Skin of body (tissue), 1 donor: ENCODE measurements at regions not wholly inside any gene's neighbourhood (a gene's known extent, or its start where the extent isn't known, plus 50 kb on each side); places are given as distances from the start of the nearest gene placed in this dataset.
"Not testable (repeated sequence)": the region's sequence is repeated elsewhere in the genome, so short reads cannot be mapped to it uniquely, and the experiment has no call there.

Experiments
- DNase-seq: peaks from one replicate; lab custom pipeline; 2025; lab: John Stamatoyannopoulos, UW

- DNase-seq, result no peak
Measured at GRCh38 chr6:150456466-150456865, 87.7 kb downstream of the IYD start.

- DNase-seq, result no peak
Measured at GRCh38 chr6:150456902-150457643, 88.3 kb downstream of the IYD start.

GRCh38 chr6:150458579-150458978 lies 89.8 kb downstream of the IYD start:
- DNase-seq, result no peak

GRCh38 chr6:150463852-150464251 lies 95.0 kb downstream of the IYD start:
- no peak for DNase-seq

- DNase-seq, result peak; percentile 50
Measured at GRCh38 chr6:150464966-150465365, 96.2 kb downstream of the IYD start.

- no peak for DNase-seq
Measured at GRCh38 chr6:150465610-150466009, 96.8 kb downstream of the IYD start.

- no peak for DNase-seq
Measured at GRCh38 chr6:150466196-150466595, 97.4 kb downstream of the IYD start.

- no peak for DNase-seq
Measured at GRCh38 chr6:150470131-150470530, 101.3 kb downstream of the IYD start.

- peak; percentile 21 for DNase-seq
Measured at GRCh38 chr6:150470960-150471665, 102.3 kb downstream of the IYD start.

GRCh38 chr6:150478656-150479545 lies 110.1 kb downstream of the IYD start:
- DNase-seq, result peak; percentile 94

- no peak for DNase-seq
Measured at GRCh38 chr6:150482883-150483409, 114.1 kb downstream of the IYD start.

GRCh38 chr6:150485161-150485958 lies 114.3 kb upstream of the PLEKHG1 start:
- no peak for DNase-seq

GRCh38 chr6:150486048-150486447 lies 113.6 kb upstream of the PLEKHG1 start:
- DNase-seq, result no peak

GRCh38 chr6:150490586-150490985 lies 109.1 kb upstream of the PLEKHG1 start:
- no peak for DNase-seq

- DNase-seq, result no peak
Measured at GRCh38 chr6:150491131-150491810, 108.4 kb upstream of the PLEKHG1 start.

GRCh38 chr6:150491811-150492172 lies 107.9 kb upstream of the PLEKHG1 start:
- DNase-seq, result no peak

- no peak for DNase-seq
Measured at GRCh38 chr6:150492507-150492906, 107.2 kb upstream of the PLEKHG1 start.

- DNase-seq, result no peak
Measured at GRCh38 chr6:150492941-150493340, 106.7 kb upstream of the PLEKHG1 start.

- not testable (repeated sequence) for DNase-seq
Measured at GRCh38 chr6:150493552-150493951, 106.1 kb upstream of the PLEKHG1 start.

GRCh38 chr6:150494241-150494640 lies 105.4 kb upstream of the PLEKHG1 start:
- DNase-seq, result peak; percentile 57
